ENCODE measurements at regions not wholly inside any gene's neighbourhood (a gene's known extent, or its start where the extent isn't known, plus 50 kb on each side); places are given as distances from the start of the nearest gene placed in this dataset.

DNA sequence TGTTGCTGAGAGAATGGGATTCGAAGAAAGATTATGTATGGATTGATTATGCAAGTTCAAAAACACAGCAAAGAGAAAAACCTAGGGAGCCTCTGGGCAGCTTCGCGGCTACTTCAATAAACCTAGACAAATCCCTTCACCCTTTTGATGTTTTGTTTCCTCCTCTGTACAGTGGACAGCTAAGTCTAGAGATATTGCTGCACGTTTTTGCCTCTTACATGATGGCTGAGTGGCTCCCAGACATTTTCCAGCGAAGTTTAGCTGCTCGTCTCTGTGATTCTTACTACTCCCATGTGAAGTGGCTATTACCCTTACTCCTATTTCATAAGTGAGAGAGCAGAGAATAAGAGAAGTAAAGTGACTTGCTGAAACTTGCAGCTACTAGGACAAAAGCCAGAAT, 695.0 kb upstream of the GRM7 start:
- H3K4me1 Mint-ChIP-seq (ENCODE audit: low read depth): no peaks in the 10 kb centered on the region
- DNase-seq (ENCODE audit: low spot score): no peak

GRCh38 chr3:6168256-6168655, 692.7 kb upstream of the GRM7 start:
- Mint-ChIP-seq H3K4me1 (ENCODE audit: low read depth) (no peaks in the 10 kb centered on the region), H3K36me3 (ENCODE audit: low read depth) (no peaks in the 10 kb centered on the region), H3K27ac (no peak overlapping the region), H3K27me3 (ENCODE audit: insufficient read depth) (no peaks in the 10 kb centered on the region), H3K9me3 (peaks cover 6% of the 10 kb centered on the region), H3K4me3 (no peak overlapping the region)
- no peak for DNase-seq (ENCODE audit: low spot score)
- intact Hi-C loops (cut with micrococcal nuclease): no loop called here

More for the DNA sequence above, 695.0 kb upstream of the GRM7 start:
- H3K9me3 Mint-ChIP-seq: peaks cover 6% of the 10 kb centered on the region
- H3K27ac Mint-ChIP-seq: no peak overlapping the region
- intact Hi-C loops (cut with micrococcal nuclease): no loop called here
- H3K4me3 Mint-ChIP-seq: no peak overlapping the region
- H3K36me3 Mint-ChIP-seq (ENCODE audit: low read depth): no peaks in the 10 kb centered on the region
- H3K27me3 Mint-ChIP-seq (ENCODE audit: insufficient read depth): no peaks in the 10 kb centered on the region

DNA sequence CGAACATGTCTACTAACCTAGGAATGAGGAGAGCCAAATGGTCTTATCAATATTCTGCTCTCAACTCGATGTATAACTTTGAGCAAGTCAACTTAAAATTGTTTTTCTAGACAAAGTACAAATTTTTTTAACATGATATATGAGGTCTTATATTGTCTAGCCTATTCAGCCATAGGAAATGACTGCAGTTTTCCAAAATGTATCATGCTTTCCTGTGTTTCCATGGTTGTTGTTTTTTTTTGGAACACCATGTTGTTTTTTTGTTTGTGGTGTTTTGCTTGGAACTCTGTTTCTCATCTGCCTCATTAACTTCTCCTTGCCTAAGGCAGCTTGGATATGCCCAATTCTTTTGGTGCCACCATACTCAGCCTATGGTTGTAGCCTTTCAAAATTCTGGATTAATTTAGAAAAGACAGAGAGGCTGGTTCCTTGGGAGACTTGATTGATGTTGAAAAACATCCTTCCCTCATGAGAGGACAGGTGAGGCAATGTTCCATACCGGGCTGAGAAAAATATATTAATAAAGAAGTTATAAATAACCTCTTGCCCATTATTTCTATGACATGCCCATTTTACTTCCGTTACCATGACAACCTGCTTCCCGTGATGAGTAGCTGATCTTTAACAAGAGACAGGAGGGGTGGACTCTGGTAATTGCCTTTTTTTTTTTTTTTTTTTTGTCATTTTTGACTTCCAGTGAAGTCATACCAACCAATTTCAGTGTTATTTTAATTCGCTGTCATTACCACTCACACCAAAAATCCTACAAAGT, 687.9 kb upstream of the GRM7 start:
- Mint-ChIP-seq H3K4me1 (ENCODE audit: low read depth) (no peaks in the 10 kb centered on the region), H3K9me3 (peaks cover 11% of the 10 kb centered on the region)
- intact Hi-C loops (cut with micrococcal nuclease): no loop called here

GRCh38 chr3:6177417-6177816, 683.5 kb upstream of the GRM7 start:
- H3K27ac Mint-ChIP-seq: no peak overlapping the region
- H3K4me3 Mint-ChIP-seq: no peak overlapping the region
- no peaks in the 10 kb centered on the region for H3K36me3 Mint-ChIP-seq (ENCODE audit: low read depth)
- H3K9me3 Mint-ChIP-seq: peaks cover 16% of the 10 kb centered on the region
- intact Hi-C loops (cut with micrococcal nuclease): no loop called here
- no peaks in the 10 kb centered on the region for H3K4me1 Mint-ChIP-seq (ENCODE audit: low read depth)
- DNase-seq (ENCODE audit: low spot score): no peak
- H3K27me3 Mint-ChIP-seq (ENCODE audit: insufficient read depth): no peaks in the 10 kb centered on the region

More for the DNA sequence above, 687.9 kb upstream of the GRM7 start:
- H3K27me3 Mint-ChIP-seq (ENCODE audit: insufficient read depth): no peaks in the 10 kb centered on the region
- no peaks in the 10 kb centered on the region for H3K36me3 Mint-ChIP-seq (ENCODE audit: low read depth)
- H3K4me3 Mint-ChIP-seq: no peak overlapping the region
- no peak for DNase-seq (ENCODE audit: low spot score)
- no peak overlapping the region for H3K27ac Mint-ChIP-seq

- Mint-ChIP-seq H3K27ac (no peak overlapping the region), H3K36me3 (ENCODE audit: low read depth) (no peaks in the 10 kb centered on the region), H3K9me3 (peaks cover 12% of the 10 kb centered on the region), H3K27me3 (ENCODE audit: insufficient read depth) (no peaks in the 10 kb centered on the region), H3K4me1 (ENCODE audit: low read depth) (no peaks in the 10 kb centered on the region), H3K4me3 (no peak overlapping the region)
- no peak for DNase-seq (ENCODE audit: low spot score)
- intact Hi-C loops (cut with micrococcal nuclease): no loop called here
These were observed 681.2 kb upstream of the GRM7 start for GRCh38 chr3:6179761-6180160.

DNA sequence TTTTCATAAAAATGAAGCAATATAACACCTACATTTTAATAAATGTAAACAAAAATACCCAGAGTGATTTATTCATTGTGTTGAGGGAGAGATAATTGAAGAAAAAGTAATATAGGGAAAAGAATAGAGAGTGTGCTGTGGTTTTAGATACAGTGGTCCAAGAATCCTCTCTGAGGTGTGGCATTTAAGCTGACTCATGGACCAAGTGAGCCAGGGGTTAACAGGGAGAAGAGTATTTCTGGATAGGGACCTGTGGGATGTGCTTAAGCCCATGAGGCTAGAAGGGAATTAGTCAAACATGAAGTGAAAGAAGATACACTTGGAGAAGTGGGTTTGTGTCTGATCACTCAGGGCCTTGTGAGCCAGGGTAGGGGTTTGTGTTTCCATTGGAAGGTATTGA, 680.7 kb upstream of the GRM7 start:
- Mint-ChIP-seq H3K4me3 (no peak overlapping the region), H3K27ac (no peak overlapping the region), H3K36me3 (ENCODE audit: low read depth) (no peaks in the 10 kb centered on the region), H3K27me3 (ENCODE audit: insufficient read depth) (no peaks in the 10 kb centered on the region), H3K4me1 (ENCODE audit: low read depth) (no peaks in the 10 kb centered on the region), H3K9me3 (peaks cover 12% of the 10 kb centered on the region)
- no peak for DNase-seq (ENCODE audit: low spot score)
- intact Hi-C loops (cut with micrococcal nuclease): no loop called here

- no peaks in the 10 kb centered on the region for H3K4me1 Mint-ChIP-seq (ENCODE audit: low read depth)
- no peaks in the 10 kb centered on the region for H3K36me3 Mint-ChIP-seq (ENCODE audit: low read depth)
- no peak overlapping the region for H3K27ac Mint-ChIP-seq
- peaks cover 12% of the 10 kb centered on the region for H3K9me3 Mint-ChIP-seq
- intact Hi-C loops (cut with micrococcal nuclease): no loop called here
- no peaks in the 10 kb centered on the region for H3K27me3 Mint-ChIP-seq (ENCODE audit: insufficient read depth)
- no peak overlapping the region for H3K4me3 Mint-ChIP-seq
- no peak for DNase-seq (ENCODE audit: low spot score)
These were observed 678.4 kb upstream of the GRM7 start for GRCh38 chr3:6182476-6182875.

- Mint-ChIP-seq H3K4me3 (no peak overlapping the region), H3K9me3 (peaks cover 17% of the 10 kb centered on the region)
- intact Hi-C loops (cut with micrococcal nuclease): no loop called here
These were observed 678.0 kb upstream of the GRM7 start for GRCh38 chr3:6182909-6183308.

GRCh38 chr3:6189384-6189783, 671.5 kb upstream of the GRM7 start:
- no peak for DNase-seq (ENCODE audit: low spot score)
- no peak overlapping the region for H3K27ac Mint-ChIP-seq
- no peaks in the 10 kb centered on the region for H3K4me1 Mint-ChIP-seq (ENCODE audit: low read depth)
- peaks cover 5% of the 10 kb centered on the region for H3K9me3 Mint-ChIP-seq
- no peaks in the 10 kb centered on the region for H3K36me3 Mint-ChIP-seq (ENCODE audit: low read depth)
- no peaks in the 10 kb centered on the region for H3K27me3 Mint-ChIP-seq (ENCODE audit: insufficient read depth)
- no peak overlapping the region for H3K4me3 Mint-ChIP-seq
- intact Hi-C loops (cut with micrococcal nuclease): no loop called here

More at GRCh38 chr3:6182909-6183308, 678.0 kb upstream of the GRM7 start:
- no peak for DNase-seq (ENCODE audit: low spot score)
- Mint-ChIP-seq H3K4me1 (ENCODE audit: low read depth) (no peaks in the 10 kb centered on the region), H3K36me3 (ENCODE audit: low read depth) (no peaks in the 10 kb centered on the region), H3K27ac (no peak overlapping the region), H3K27me3 (ENCODE audit: insufficient read depth) (no peaks in the 10 kb centered on the region)

- Mint-ChIP-seq H3K4me1 (ENCODE audit: low read depth) (no peaks in the 10 kb centered on the region), H3K36me3 (ENCODE audit: low read depth) (no peaks in the 10 kb centered on the region), H3K4me3 (no peak overlapping the region), H3K9me3 (no peaks in the 10 kb centered on the region), H3K27ac (no peak overlapping the region), H3K27me3 (ENCODE audit: insufficient read depth) (no peaks in the 10 kb centered on the region)
- DNase-seq (ENCODE audit: low spot score): no peak
- intact Hi-C loops (cut with micrococcal nuclease): no loop called here
These were observed 656.0 kb upstream of the GRM7 start for GRCh38 chr3:6204891-6205290.

DNA sequence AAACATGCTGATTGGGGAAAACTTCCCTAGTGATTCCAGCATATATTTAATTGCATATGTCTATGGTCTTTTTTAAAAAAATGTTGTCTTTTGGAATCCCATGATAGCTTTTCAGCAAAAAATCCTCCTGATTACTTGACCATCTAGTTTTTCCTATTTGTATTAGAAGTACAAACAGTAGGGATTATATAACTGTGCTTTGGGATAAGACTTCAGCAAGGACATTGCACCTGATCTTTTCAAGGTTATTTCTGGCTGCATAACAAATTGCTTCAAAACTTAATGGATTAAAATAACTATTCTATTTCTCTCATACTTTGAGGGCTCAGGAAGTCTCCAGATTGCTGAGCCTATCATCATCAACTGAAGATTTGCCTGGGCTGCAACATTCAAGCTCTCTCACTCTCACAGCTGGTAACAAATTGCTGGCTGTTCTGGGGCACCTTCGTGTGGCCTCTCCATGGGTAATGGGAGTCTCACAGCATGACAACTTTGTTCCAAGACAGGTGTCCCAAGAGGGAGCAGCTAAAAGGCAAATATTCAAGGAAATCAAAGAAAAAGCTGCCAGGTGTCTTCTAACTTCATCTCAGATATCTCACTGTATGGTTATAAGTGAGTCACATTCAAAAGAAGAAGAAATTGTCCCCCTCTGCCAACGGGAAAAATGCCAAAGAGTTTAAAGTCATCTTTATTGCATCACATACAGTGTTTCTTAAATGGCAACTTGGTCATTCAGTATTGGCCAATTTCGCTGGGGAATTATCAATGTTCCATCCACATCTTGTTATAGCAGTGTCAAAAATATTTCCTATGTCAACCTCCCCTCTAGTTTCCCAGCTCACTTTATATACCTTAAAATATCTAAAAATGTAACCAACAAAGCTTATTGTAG, 644.5 kb upstream of the GRM7 start:
- Mint-ChIP-seq H3K4me3 (no peak overlapping the region), H3K9me3 (peaks cover 7% of the 10 kb centered on the region), H3K4me1 (ENCODE audit: low read depth) (no peaks in the 10 kb centered on the region), H3K27ac (no peak overlapping the region), H3K36me3 (ENCODE audit: low read depth) (no peaks in the 10 kb centered on the region), H3K27me3 (ENCODE audit: insufficient read depth) (no peaks in the 10 kb centered on the region)
- intact Hi-C loops (cut with micrococcal nuclease): no loop called here
- no peak for DNase-seq (ENCODE audit: low spot score)

- H3K4me3 Mint-ChIP-seq: no peak overlapping the region
- H3K27me3 Mint-ChIP-seq (ENCODE audit: insufficient read depth): no peaks in the 10 kb centered on the region
- intact Hi-C loops (cut with micrococcal nuclease): no loop called here
- no peak overlapping the region for H3K27ac Mint-ChIP-seq
- no peaks in the 10 kb centered on the region for H3K4me1 Mint-ChIP-seq (ENCODE audit: low read depth)
- no peak for DNase-seq (ENCODE audit: low spot score)
- no peaks in the 10 kb centered on the region for H3K36me3 Mint-ChIP-seq (ENCODE audit: low read depth)
- H3K9me3 Mint-ChIP-seq: peaks cover 7% of the 10 kb centered on the region
These were observed 640.5 kb upstream of the GRM7 start for GRCh38 chr3:6220447-6220846.

GRCh38 chr3:6222069-6222468, 638.8 kb upstream of the GRM7 start:
- H3K9me3 Mint-ChIP-seq: peaks cover 7% of the 10 kb centered on the region

More at GRCh38 chr3:6222069-6222468, 638.8 kb upstream of the GRM7 start:
- Mint-ChIP-seq H3K27ac (no peak overlapping the region), H3K27me3 (ENCODE audit: insufficient read depth) (no peaks in the 10 kb centered on the region), H3K36me3 (ENCODE audit: low read depth) (no peaks in the 10 kb centered on the region), H3K4me1 (ENCODE audit: low read depth) (no peaks in the 10 kb centered on the region), H3K4me3 (no peak overlapping the region)
- DNase-seq (ENCODE audit: low spot score): no peak
- intact Hi-C loops (cut with micrococcal nuclease): no loop called here

Measured in activated T-helper 1 cell treated with anti-CD3 and anti-CD28 coated beads, Interleukin-12 subunit alpha, Interleukin-12 subunit beta, Interleukin-2, Interleukin-4 antibody, amounts not matched to agents 30 ng/mL and 10 ng/mL and 1 ng/mL, durations not matched to agents 14 hours and 24 hours and 36 hours (primary cell).